Effector CD4-positive, alpha-beta T cell (primary cell): ENCODE measurements at regions not wholly inside any gene's neighbourhood (a gene's known extent, or its start where the extent isn't known, plus 50 kb on each side); places are given as distances from the start of the nearest gene placed in this dataset.
"Not testable (repeated sequence)": the region's sequence is repeated elsewhere in the genome, so short reads cannot be mapped to it uniquely, and the experiment has no call there.

ENCODE experiments used
- DNase-seq: peaks from one replicate; pipeline ENCODE4 v3.0.0-alpha.2; 2020

- DNase-seq = not testable (repeated sequence)
Measured at GRCh38 chr12:23285764-23286530, 661.0 kb downstream of the ETNK1 start.

GRCh38 chr12:23290627-23291330, 658.7 kb downstream of the SOX5 start:
- DNase-seq = no peak

GRCh38 chr12:23303220-23303619, 646.2 kb downstream of the SOX5 start:
- no peak for DNase-seq

- DNase-seq = no peak
Measured at GRCh38 chr12:23303821-23304220, 645.6 kb downstream of the SOX5 start.

GRCh38 chr12:23333938-23334337, 615.5 kb downstream of the SOX5 start:
- no peak for DNase-seq

GRCh38 chr12:23335593-23335992, 613.9 kb downstream of the SOX5 start:
- DNase-seq = no peak

- DNase-seq = no peak
Measured at GRCh38 chr12:23337213-23337612, 612.3 kb downstream of the SOX5 start.

GRCh38 chr12:23340351-23340750, 609.1 kb downstream of the SOX5 start:
- no peak for DNase-seq

GRCh38 chr12:23342407-23342806, 607.1 kb downstream of the SOX5 start:
- DNase-seq = no peak

GRCh38 chr12:23349564-23349963, 599.9 kb downstream of the SOX5 start:
- no peak for DNase-seq

GRCh38 chr12:23350808-23351207, 598.7 kb downstream of the SOX5 start:
- no peak for DNase-seq

GRCh38 chr12:23352670-23353069, 596.8 kb downstream of the SOX5 start:
- DNase-seq = no peak

GRCh38 chr12:23354800-23355199, 594.7 kb downstream of the SOX5 start:
- DNase-seq = no peak

GRCh38 chr12:23356440-23356839, 593.0 kb downstream of the SOX5 start:
- DNase-seq = no peak

GRCh38 chr12:23356927-23357708, 592.4 kb downstream of the SOX5 start:
- no peak for DNase-seq

- no peak for DNase-seq
Measured at GRCh38 chr12:23359975-23360701, 589.3 kb downstream of the SOX5 start.

- no peak for DNase-seq
Measured at GRCh38 chr12:23361971-23362370, 587.5 kb downstream of the SOX5 start.

- no peak for DNase-seq
Measured at GRCh38 chr12:23368590-23368989, 580.9 kb downstream of the SOX5 start.

- no peak for DNase-seq
Measured at GRCh38 chr12:23375621-23376020, 573.8 kb downstream of the SOX5 start.

GRCh38 chr12:23376238-23376637, 573.2 kb downstream of the SOX5 start:
- DNase-seq = no peak

GRCh38 chr12:23380419-23381100, 568.9 kb downstream of the SOX5 start:
- DNase-seq = no peak

- not testable (repeated sequence) for DNase-seq
Measured at GRCh38 chr12:23388898-23389297, 560.6 kb downstream of the SOX5 start.
